Kidney epithelial cell (primary cell): ENCODE measurements at regions not wholly inside any gene's neighbourhood (a gene's known extent, or its start where the extent isn't known, plus 50 kb on each side); places are given as distances from the start of the nearest gene placed in this dataset.

Source experiments
- DNase-seq: peaks from one replicate; pipeline ENCODE4 v3.0.0-alpha.2; 2010; ENCODE audit warnings: low read depth
- H3K27me3 ChIP-seq: 2 replicates; pipeline ENCODE4 v1.6.0; 2011; ENCODE audit warnings: low read length; ENCODE audit not compliant: control insufficient read depth, insufficient read depth
- H3K36me3 ChIP-seq: 2 replicates; pipeline ENCODE4 v1.5.1; 2011; ENCODE audit warnings: low read length; ENCODE audit not compliant: control insufficient read depth, insufficient read depth
- H3K4me3 ChIP-seq: 2 replicates; pipeline ENCODE4 v1.5.1; 2011; ENCODE audit warnings: low read depth, mild to moderate bottlenecking, control low read depth, low read length
- CTCF ChIP-seq: IDR thresholded peaks from 2 replicates; pipeline ENCODE4 v1.5.1; 2011; ENCODE audit warnings: mild to moderate bottlenecking, moderate library complexity, low read length, control low read depth, inconsistent platforms; ENCODE audit not compliant: insufficient read depth, poor library complexity, severe bottlenecking

GRCh38 chr4:1576304-1576960 lies 107.7 kb downstream of the FAM53A start:
- DNase-seq, result no peak
- no peak overlapping the region for H3K4me3 ChIP-seq
- H3K36me3 ChIP-seq, result no peaks in the 10 kb centered on the region
- TF ChIP-seq CTCF, result no peak
- H3K27me3 ChIP-seq, result peaks cover 51% of the 10 kb centered on the region

GRCh38 chr4:1575418-1576303 lies 108.5 kb downstream of the FAM53A start:
- DNase-seq, result no peak
- H3K4me3 ChIP-seq, result no peak overlapping the region
- H3K36me3 ChIP-seq, result no peaks in the 10 kb centered on the region
- TF ChIP-seq CTCF, result no peak
- H3K27me3 ChIP-seq, result peaks cover 51% of the 10 kb centered on the region

- Histone ChIP-seq H3K27me3 (peaks cover 55% of the 10 kb centered on the region), H3K4me3 (no peak overlapping the region), H3K36me3 (no peaks in the 10 kb centered on the region)
- DNase-seq, result no peak
- no peak for TF ChIP-seq CTCF
Measured at GRCh38 chr4:1574601-1575417, 109.3 kb downstream of the FAM53A start.

GRCh38 chr4:1573830-1574459 lies 110.2 kb downstream of the FAM53A start:
- DNase-seq, result no peak
- Histone ChIP-seq H3K4me3 (no peak overlapping the region), H3K36me3 (no peaks in the 10 kb centered on the region), H3K27me3 (peaks cover 53% of the 10 kb centered on the region)
- TF ChIP-seq CTCF, result no peak

- H3K27me3 ChIP-seq, result peaks cover 53% of the 10 kb centered on the region
- H3K4me3 ChIP-seq, result no peak overlapping the region
- no peaks in the 10 kb centered on the region for H3K36me3 ChIP-seq
- no peak for DNase-seq
- no peak for TF ChIP-seq CTCF
Measured at GRCh38 chr4:1572964-1573720, 111.0 kb downstream of the FAM53A start.
